K562 (cell line): ENCODE measurements at regions not wholly inside any gene's neighbourhood (a gene's known extent, or its start where the extent isn't known, plus 50 kb on each side); places are given as distances from the start of the nearest gene placed in this dataset.

Experiments used
- ARHGAP35 ChIP-seq: fragments of 450-650 bp; IDR thresholded peaks from 2 replicates; pipeline ENCODE4 v1.6.1; 2018; ENCODE audit not compliant: partially characterized antibody
- ARNT ChIP-seq, 2 experiments: fragments of 450-650 bp; IDR thresholded peaks; 2 replicates each; pipeline ENCODE4 v1.6.1; 2016; ENCODE audit warnings: mild to moderate bottlenecking in 1 of 2
- CHD4 ChIP-seq: fragments of 200-600 bp; sonication (generic); IDR thresholded peaks from 3 replicates; pipeline ENCODE4 v1.6.1; 2012; ENCODE audit warnings: low read depth, mild to moderate bottlenecking, mixed read lengths, low read length, inconsistent platforms; ENCODE audit not compliant: insufficient read depth, insufficient replicate concordance, poor library complexity, severe bottlenecking
- FOS ChIP-seq: IDR thresholded peaks from 3 replicates; pipeline ENCODE4 v1.6.1; 2011; ENCODE audit not compliant: insufficient read length; ENCODE audit errors: extremely low read depth
- GABPA ChIP-seq: fragments of 200-800 bp; sonication (Bioruptor generic); conservative IDR thresholded peaks from 2 replicates; pipeline ENCODE4 v1.6.1; 2016; ENCODE audit warnings: low read depth, missing genetic modification characterization, missing compliant biosample characterization
- HDAC2 ChIP-seq: fragments of 450-650 bp; IDR thresholded peaks from 2 replicates; pipeline ENCODE4 v1.6.1; 2016; ENCODE audit warnings: mild to moderate bottlenecking
- HOXB6 ChIP-seq: fragments of 250-450 bp; sonication (Bioruptor Pico); IDR thresholded peaks from 2 replicates; pipeline ENCODE4 v1.5.1; 2022; ENCODE audit warnings: mild to moderate bottlenecking, borderline replicate concordance
- ILK ChIP-seq: fragments of 450-650 bp; IDR thresholded peaks from 2 replicates; pipeline ENCODE4 v1.6.1; 2016; ENCODE audit warnings: missing genetic modification characterization, low read depth, mild to moderate bottlenecking, missing compliant biosample characterization, moderate library complexity, borderline replicate concordance
- JUNB ChIP-seq: fragments of 450-650 bp; formaldehyde crosslinking; conservative IDR thresholded peaks from 2 replicates; pipeline ENCODE4 v1.4.0; 2020; ENCODE audit warnings: mild to moderate bottlenecking
- KDM5B ChIP-seq: fragments of 200-600 bp; sonication (generic); IDR thresholded peaks from 2 replicates; pipeline ENCODE4 v1.6.1; 2012; ENCODE audit warnings: low read depth, mild to moderate bottlenecking, moderate library complexity, low read length, control low read depth, inconsistent platforms; ENCODE audit not compliant: insufficient replicate concordance
- MCM2 ChIP-seq: fragments of 450-650 bp; IDR thresholded peaks from 2 replicates; pipeline ENCODE4 v1.6.1; 2017; ENCODE audit warnings: low read depth, mild to moderate bottlenecking
- MCM7 ChIP-seq, 2 experiments: fragments of 450-650 bp; IDR thresholded peaks; 2 replicates each; pipeline ENCODE4 v1.6.1; 2016 to 2018
- POLR2H ChIP-seq: IDR thresholded peaks from 2 replicates; pipeline ENCODE4 v1.6.1; 2016; ENCODE audit warnings: missing genetic modification characterization, low read depth, mild to moderate bottlenecking, control low read depth, missing compliant biosample characterization, moderate library complexity
- RAD21 ChIP-seq, 2 experiments: fragments of 250-450 bp in 1 of 2; fragments of 450-650 bp in 1 of 2; sonication (Bioruptor Pico) in 1 of 2; formaldehyde crosslinking in 1 of 2; IDR thresholded peaks in 1 of 2; conservative IDR thresholded peaks in 1 of 2; 2 replicates each; pipeline versions ENCODE4 v1.4.0 to v1.8.0; 2020 to 2022; ENCODE audit warnings: mild to moderate bottlenecking in 2 of 2, moderate library complexity in 1 of 2
- RBFOX2 ChIP-seq: fragments of 200-400 bp; formaldehyde crosslinking; IDR thresholded peaks from 2 replicates; pipeline ENCODE4 v1.6.1; 2017; ENCODE audit warnings: low read depth, mild to moderate bottlenecking, low read length, moderate library complexity
- TAF15 ChIP-seq: fragments of 200-400 bp; formaldehyde crosslinking; IDR thresholded peaks from 2 replicates; pipeline ENCODE4 v1.6.1; 2017; ENCODE audit warnings: mild to moderate bottlenecking, low read depth, low read length, moderate library complexity
- THRAP3 ChIP-seq: fragments of 450-650 bp; IDR thresholded peaks from 2 replicates; pipeline ENCODE4 v1.6.1; 2016; ENCODE audit warnings: mild to moderate bottlenecking, inconsistent platforms, borderline replicate concordance
- XRCC5 ChIP-seq: fragments of 200-400 bp; formaldehyde crosslinking; IDR thresholded peaks from 2 replicates; pipeline ENCODE4 v1.6.1; 2017; ENCODE audit warnings: low read depth, mild to moderate bottlenecking, low read length
- ZNF77 ChIP-seq: fragments of 250-450 bp; sonication (Bioruptor Pico); IDR thresholded peaks from 2 replicates; pipeline ENCODE4 v1.5.0; 2020
- TF ChIP-seq, protein P1 (sequence below): fragments of 250-450 bp; sonication (Bioruptor Pico); IDR thresholded peaks from 2 replicates; pipeline ENCODE4 v1.9.0; 2021; ENCODE audit warnings: mild to moderate bottlenecking, inconsistent platforms
- TF ChIP-seq, protein P2 (sequence below): IDR thresholded peaks from 3 replicates; pipeline ENCODE4 v1.6.1; 2011; ENCODE audit warnings: borderline replicate concordance, mild to moderate bottlenecking, moderate library complexity; ENCODE audit not compliant: insufficient read length; ENCODE audit errors: extremely low read depth
- TF ChIP-seq, protein P3 (sequence below): fragments of 200-800 bp; sonication (Bioruptor generic); IDR thresholded peaks from 2 replicates; pipeline ENCODE4 v1.6.1; 2017; ENCODE audit warnings: missing genetic modification characterization, missing compliant biosample characterization

DNA sequence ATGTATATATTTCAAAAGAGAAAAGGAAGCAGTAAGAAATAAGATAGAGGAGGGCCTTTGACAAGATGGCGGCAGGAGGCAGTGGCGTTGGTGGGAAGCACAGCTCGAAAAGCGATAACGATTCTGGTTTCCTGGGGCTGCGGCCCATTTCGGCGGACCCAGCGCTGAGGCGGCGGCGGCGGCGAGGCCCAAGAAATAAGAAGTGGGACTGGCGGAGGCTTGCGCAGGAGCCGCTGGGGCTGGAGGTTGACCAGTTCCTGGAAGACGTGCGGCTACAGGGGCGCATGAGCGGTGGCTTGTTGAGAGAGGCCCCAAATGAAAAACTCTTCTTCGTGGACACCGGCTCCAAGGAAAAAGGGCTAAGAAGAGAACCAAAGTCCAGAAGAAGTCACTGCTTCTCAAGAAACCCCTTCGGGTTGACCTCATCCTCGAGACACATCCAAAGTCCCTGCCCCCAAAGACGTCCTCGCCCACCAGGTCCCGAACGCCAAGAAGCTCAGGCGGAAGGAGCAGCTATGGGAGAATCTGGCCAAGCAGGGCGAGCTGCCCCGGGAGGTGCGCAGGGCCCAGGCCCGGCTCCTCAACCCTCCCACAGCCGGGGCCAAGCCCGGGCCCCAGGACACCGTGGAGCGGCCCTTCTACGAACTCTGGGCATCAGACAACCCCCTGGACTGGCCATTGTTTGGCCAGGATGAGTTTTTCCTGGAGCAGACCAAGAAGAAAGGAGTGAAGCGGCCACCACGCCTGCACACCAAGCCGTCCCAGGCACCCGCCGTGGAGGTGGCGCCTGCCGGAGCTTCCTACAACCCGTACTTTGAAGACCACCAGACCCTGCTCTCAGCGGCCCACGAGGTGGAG lies 624.3 kb downstream of the MCTP2 start (continued):
- TF ChIP-seq KDM5B, result peak; percentile 58
- peak; percentile 39; the same call in 1 of the 2 replicates for TF ChIP-seq GABPA (tag)
- TF ChIP-seq POLR2H (tag), result peak; percentile 73
- no peak for TF ChIP-seq ARNT (IDR thresholded peaks at IDR 0.05)
- TF ChIP-seq, protein P1, sequence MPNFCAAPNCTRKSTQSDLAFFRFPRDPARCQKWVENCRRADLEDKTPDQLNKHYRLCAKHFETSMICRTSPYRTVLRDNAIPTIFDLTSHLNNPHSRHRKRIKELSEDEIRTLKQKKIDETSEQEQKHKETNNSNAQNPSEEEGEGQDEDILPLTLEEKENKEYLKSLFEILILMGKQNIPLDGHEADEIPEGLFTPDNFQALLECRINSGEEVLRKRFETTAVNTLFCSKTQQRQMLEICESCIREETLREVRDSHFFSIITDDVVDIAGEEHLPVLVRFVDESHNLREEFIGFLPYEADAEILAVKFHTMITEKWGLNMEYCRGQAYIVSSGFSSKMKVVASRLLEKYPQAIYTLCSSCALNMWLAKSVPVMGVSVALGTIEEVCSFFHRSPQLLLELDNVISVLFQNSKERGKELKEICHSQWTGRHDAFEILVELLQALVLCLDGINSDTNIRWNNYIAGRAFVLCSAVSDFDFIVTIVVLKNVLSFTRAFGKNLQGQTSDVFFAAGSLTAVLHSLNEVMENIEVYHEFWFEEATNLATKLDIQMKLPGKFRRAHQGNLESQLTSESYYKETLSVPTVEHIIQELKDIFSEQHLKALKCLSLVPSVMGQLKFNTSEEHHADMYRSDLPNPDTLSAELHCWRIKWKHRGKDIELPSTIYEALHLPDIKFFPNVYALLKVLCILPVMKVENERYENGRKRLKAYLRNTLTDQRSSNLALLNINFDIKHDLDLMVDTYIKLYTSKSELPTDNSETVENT, result no peak
- no peak for TF ChIP-seq ILK (tag)
- no peak for TF ChIP-seq ZNF77
- TF ChIP-seq HOXB6 (CRISPR knock-in tag), result no peak
- no peak; a peak in 2 of 4 replicates for TF ChIP-seq RAD21 (CRISPR knock-in tag; conservative IDR thresholded peaks at IDR 0.05 in 1 of 2, IDR thresholded peaks at IDR 0.05 in 1 of 2)
- TF ChIP-seq MCM7 (IDR thresholded peaks at IDR 0.05), result no peak
- no peak for TF ChIP-seq TAF15
- TF ChIP-seq CHD4, result no peak
- no peak for TF ChIP-seq THRAP3
- no peak for TF ChIP-seq HDAC2
- TF ChIP-seq, protein P2, sequence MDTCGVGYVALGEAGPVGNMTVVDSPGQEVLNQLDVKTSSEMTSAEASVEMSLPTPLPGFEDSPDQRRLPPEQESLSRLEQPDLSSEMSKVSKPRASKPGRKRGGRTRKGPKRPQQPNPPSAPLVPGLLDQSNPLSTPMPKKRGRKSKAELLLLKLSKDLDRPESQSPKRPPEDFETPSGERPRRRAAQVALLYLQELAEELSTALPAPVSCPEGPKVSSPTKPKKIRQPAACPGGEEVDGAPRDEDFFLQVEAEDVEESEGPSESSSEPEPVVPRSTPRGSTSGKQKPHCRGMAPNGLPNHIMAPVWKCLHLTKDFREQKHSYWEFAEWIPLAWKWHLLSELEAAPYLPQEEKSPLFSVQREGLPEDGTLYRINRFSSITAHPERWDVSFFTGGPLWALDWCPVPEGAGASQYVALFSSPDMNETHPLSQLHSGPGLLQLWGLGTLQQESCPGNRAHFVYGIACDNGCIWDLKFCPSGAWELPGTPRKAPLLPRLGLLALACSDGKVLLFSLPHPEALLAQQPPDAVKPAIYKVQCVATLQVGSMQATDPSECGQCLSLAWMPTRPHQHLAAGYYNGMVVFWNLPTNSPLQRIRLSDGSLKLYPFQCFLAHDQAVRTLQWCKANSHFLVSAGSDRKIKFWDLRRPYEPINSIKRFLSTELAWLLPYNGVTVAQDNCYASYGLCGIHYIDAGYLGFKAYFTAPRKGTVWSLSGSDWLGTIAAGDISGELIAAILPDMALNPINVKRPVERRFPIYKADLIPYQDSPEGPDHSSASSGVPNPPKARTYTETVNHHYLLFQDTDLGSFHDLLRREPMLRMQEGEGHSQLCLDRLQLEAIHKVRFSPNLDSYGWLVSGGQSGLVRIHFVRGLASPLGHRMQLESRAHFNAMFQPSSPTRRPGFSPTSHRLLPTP, result no peak
- TF ChIP-seq MCM2, result no peak
- TF ChIP-seq JUNB (CRISPR knock-in tag), result no peak
- TF ChIP-seq XRCC5, result no peak
- TF ChIP-seq, protein P3, sequence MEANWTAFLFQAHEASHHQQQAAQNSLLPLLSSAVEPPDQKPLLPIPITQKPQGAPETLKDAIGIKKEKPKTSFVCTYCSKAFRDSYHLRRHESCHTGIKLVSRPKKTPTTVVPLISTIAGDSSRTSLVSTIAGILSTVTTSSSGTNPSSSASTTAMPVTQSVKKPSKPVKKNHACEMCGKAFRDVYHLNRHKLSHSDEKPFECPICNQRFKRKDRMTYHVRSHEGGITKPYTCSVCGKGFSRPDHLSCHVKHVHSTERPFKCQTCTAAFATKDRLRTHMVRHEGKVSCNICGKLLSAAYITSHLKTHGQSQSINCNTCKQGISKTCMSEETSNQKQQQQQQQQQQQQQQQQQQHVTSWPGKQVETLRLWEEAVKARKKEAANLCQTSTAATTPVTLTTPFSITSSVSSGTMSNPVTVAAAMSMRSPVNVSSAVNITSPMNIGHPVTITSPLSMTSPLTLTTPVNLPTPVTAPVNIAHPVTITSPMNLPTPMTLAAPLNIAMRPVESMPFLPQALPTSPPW (CRISPR knock-in tag), result peak; percentile 45; the same call in 1 of the 2 replicates
- TF ChIP-seq RBFOX2, result peak; percentile 87
- no peak for TF ChIP-seq ARHGAP35
- TF ChIP-seq FOS, result no peak
